Thoracic aorta (tissue), 2 donors: ENCODE measurements at regions not wholly inside any gene's neighbourhood (a gene's known extent, or its start where the extent isn't known, plus 50 kb on each side); places are given as distances from the start of the nearest gene placed in this dataset.

ENCODE experiments used
- ATAC-seq: fragments of 150-250 bp; one replicate; pipeline ENCODE4 v1.8.0; 2017; ENCODE audit warnings: low read depth; ENCODE audit not compliant: insufficient number of reproducible peaks, low FRiP score
- DNase-seq: peaks from one replicate; pipeline ENCODE4 v3.0.0-alpha.2; 2020; ENCODE audit warnings: low spot score
- H3K27ac ChIP-seq, 2 donors: fragments of 200-600 bp; sonication (generic); 1 replicate in 1 of 2; 2 replicates in 1 of 2; pipeline ENCODE4 v1.5.1; 2016; ENCODE audit warnings: mild to moderate bottlenecking in 2 of 2, moderate library complexity in 2 of 2
- H3K27me3 ChIP-seq: fragments of 200-600 bp; sonication (generic); replicated peaks from 2 replicates; pipeline ENCODE4 v1.6.0; 2016; ENCODE audit warnings: mild to moderate bottlenecking; ENCODE audit not compliant: insufficient read depth
- H3K36me3 ChIP-seq: fragments of 200-600 bp; sonication (generic); one replicate; pipeline ENCODE4 v1.5.1; 2016
- H3K4me1 ChIP-seq, 2 donors: fragments of 200-600 bp; sonication (generic); 1 replicate in 1 of 2; 2 replicates in 1 of 2; pipeline versions ENCODE4 v1.5.1 to v1.6.0; 2016; ENCODE audit warnings: low read depth in 2 of 2, mild to moderate bottlenecking in 1 of 2; ENCODE audit not compliant: control insufficient read depth in 1 of 2
- H3K4me3 ChIP-seq: fragments of 200-600 bp; sonication (generic); 2 replicates; pipeline ENCODE4 v1.5.1; 2016; ENCODE audit warnings: mild to moderate bottlenecking
- H3K9me3 ChIP-seq: fragments of 200-600 bp; sonication (generic); 2 replicates; pipeline ENCODE4 v1.5.1; 2016
- CTCF ChIP-seq: fragments of 200-600 bp; sonication (generic); IDR thresholded peaks from one replicate; pipeline ENCODE4 v1.5.1; 2019; ENCODE audit warnings: antibody characterized with exemption

- Histone ChIP-seq H3K9me3 (no peaks in the 10 kb centered on the region), H3K4me1 (no peaks in the 10 kb centered on the region), H3K27ac (no peak overlapping the region), H3K27me3 (no peaks in the 10 kb centered on the region), H3K4me3 (no peak overlapping the region), H3K36me3 (no peaks in the 10 kb centered on the region)
- ATAC-seq (no peak), DNase-seq (no peak)
- TF ChIP-seq CTCF = no peak
These were observed 72.5 kb upstream of the HDAC4 start for GRCh38 chr2:239473211-239473805.

- no peaks in the 10 kb centered on the region for H3K36me3 ChIP-seq
- H3K4me1 ChIP-seq = no peaks in the 10 kb centered on the region
- no peaks in the 10 kb centered on the region for H3K9me3 ChIP-seq
- no peak overlapping the region for H3K4me3 ChIP-seq
- TF ChIP-seq CTCF = no peak
- no peak overlapping the region for H3K27ac ChIP-seq
- DNase-seq = no peak
- ATAC-seq = no peak
- no peaks in the 10 kb centered on the region for H3K27me3 ChIP-seq
These were observed 71.5 kb upstream of the HDAC4 start for GRCh38 chr2:239472235-239472775.

- ATAC-seq = no peak
- no peak overlapping the region for H3K27ac ChIP-seq
These were observed 70.4 kb upstream of the HDAC4 start for GRCh38 chr2:239471011-239471792.

GRCh38 chr2:239470151-239470900 is 69.5 kb upstream of the HDAC4 start:
- Histone ChIP-seq H3K36me3 (no peaks in the 10 kb centered on the region), H3K27me3 (no peaks in the 10 kb centered on the region), H3K4me1 (peaks cover 0 to 5% of the 10 kb centered on the region in 2 donors), H3K9me3 (no peaks in the 10 kb centered on the region), H3K4me3 (no peak overlapping the region), H3K27ac (no peak overlapping the region)
- DNase-seq (no peak), ATAC-seq (no peak)
- TF ChIP-seq CTCF = no peak

More at GRCh38 chr2:239471011-239471792, 70.4 kb upstream of the HDAC4 start:
- Histone ChIP-seq H3K36me3 (no peaks in the 10 kb centered on the region), H3K9me3 (no peaks in the 10 kb centered on the region), H3K4me1 (no peaks in the 10 kb centered on the region), H3K4me3 (no peak overlapping the region), H3K27me3 (no peaks in the 10 kb centered on the region)
- no peak for TF ChIP-seq CTCF
- DNase-seq = no peak
